ENCODE measurements at regions not wholly inside any gene's neighbourhood (a gene's known extent, or its start where the extent isn't known, plus 50 kb on each side); places are given as distances from the start of the nearest gene placed in this dataset.

GRCh38 chr3:95172164-95172943 lies 1109.5 kb downstream of the NSUN3 start:
- TF ChIP-seq CTCF (IDR thresholded peaks at IDR 0.05; ENCODE audit: poor library complexity) (no peak), EZH2 (IDR thresholded peaks at IDR 0.05; ENCODE audit: borderline replicate concordance) (no peak), EZH2phosphoT487 (IDR thresholded peaks at IDR 0.05; ENCODE audit: low read depth, severe bottlenecking, unreplicated experiment) (no peak)
